ENCODE measurements at regions not wholly inside any gene's neighbourhood (a gene's known extent, or its start where the extent isn't known, plus 50 kb on each side); places are given as distances from the start of the nearest gene placed in this dataset.

DNA sequence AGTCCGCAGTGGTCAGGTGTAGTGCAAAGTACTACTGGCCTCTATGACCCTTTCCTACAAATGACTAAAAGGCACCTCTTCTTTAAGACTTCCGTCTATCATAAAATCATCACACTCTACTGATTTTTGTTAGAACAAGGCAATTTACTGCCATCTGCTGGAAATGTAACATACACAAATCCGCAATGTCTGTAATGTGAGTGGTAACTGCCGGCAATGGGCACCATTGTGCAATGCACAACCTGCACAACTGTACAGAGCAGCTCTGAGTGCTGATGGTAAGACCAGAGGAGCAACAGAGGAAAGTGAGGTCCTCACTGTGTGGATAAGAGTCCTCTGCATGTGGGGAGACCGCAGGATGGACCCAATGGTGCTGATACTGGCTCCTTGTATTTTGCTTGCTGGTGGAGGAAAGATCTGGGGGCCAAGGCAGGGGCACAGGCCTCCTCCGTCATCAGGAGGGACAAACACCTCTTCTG is 103.7 kb downstream of the ATPSCKMT start:
- Histone ChIP-seq H3K36me3 (ENCODE audit: control insufficient read depth in 4 of 4, insufficient read depth in 3 of 4, low read depth in 1 of 4, low read length in 3 of 4) (no peaks in the 10 kb centered on the region), H3K4me3 (ENCODE audit: low read depth in 1 of 3, low read length in 3 of 3) (no peak overlapping the region), H3K27me3 (ENCODE audit: control insufficient read depth in 4 of 4, insufficient read depth in 4 of 4, low read length in 3 of 4) (no peaks in the 10 kb centered on the region), H3K4me1 (ENCODE audit: control insufficient read depth in 4 of 4, insufficient read depth in 4 of 4, low read length in 3 of 4) (no peaks in the 10 kb centered on the region), H3K9me3 (ENCODE audit: control insufficient read depth in 4 of 4, low read length in 3 of 4) (no peaks in the 10 kb centered on the region), H3K27ac (ENCODE audit: low read depth in 1 of 2, low read length in 2 of 2) (no peak overlapping the region), H3K9ac (ENCODE audit: low read depth in 1 of 2, low read length in 2 of 2) (no peak overlapping the region)
- DNase-seq (ENCODE audit: low spot score): no peak
- WGBS: 83% methylated on average over 6 of the region's 6 CpGs
- TF ChIP-seq EGR1 (IDR thresholded peaks at IDR 0.05; ENCODE audit: low read depth in 2 of 2): no peak
- TF ChIP-seq JUND (IDR thresholded peaks at IDR 0.05): no peak
- TF ChIP-seq RAD21 (IDR thresholded peaks at IDR 0.05): peak; percentile 28 to 50
- TF ChIP-seq, protein P1, sequence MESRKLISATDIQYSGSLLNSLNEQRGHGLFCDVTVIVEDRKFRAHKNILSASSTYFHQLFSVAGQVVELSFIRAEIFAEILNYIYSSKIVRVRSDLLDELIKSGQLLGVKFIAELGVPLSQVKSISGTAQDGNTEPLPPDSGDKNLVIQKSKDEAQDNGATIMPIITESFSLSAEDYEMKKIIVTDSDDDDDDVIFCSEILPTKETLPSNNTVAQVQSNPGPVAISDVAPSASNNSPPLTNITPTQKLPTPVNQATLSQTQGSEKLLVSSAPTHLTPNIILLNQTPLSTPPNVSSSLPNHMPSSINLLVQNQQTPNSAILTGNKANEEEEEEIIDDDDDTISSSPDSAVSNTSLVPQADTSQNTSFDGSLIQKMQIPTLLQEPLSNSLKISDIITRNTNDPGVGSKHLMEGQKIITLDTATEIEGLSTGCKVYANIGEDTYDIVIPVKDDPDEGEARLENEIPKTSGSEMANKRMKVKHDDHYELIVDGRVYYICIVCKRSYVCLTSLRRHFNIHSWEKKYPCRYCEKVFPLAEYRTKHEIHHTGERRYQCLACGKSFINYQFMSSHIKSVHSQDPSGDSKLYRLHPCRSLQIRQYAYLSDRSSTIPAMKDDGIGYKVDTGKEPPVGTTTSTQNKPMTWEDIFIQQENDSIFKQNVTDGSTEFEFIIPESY (IDR thresholded peaks at IDR 0.05): no peak

DNA sequence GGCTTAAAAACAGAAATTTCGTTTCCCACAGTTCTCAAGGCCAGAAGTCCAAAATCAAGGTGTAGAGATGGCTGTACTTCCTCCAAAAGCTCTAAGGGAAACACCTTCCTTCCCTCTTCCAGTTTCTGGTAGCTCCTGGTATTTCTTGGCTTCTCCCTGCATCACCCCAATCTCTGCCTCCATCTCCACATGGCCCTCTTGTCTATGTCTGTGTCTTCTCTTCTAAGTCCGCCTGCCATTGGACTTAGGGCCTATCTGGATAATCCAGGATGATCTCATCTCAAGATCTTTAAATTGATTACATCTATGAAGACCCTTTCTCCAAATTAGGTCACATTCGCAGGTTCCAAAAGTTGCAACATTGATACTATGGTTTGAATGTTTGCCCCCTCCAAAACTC is 105.6 kb downstream of the ATPSCKMT start:
- no peaks in the 10 kb centered on the region for H3K27me3 ChIP-seq (ENCODE audit: control insufficient read depth in 4 of 4, insufficient read depth in 4 of 4, low read length in 3 of 4)
- H3K9ac ChIP-seq (ENCODE audit: low read depth in 1 of 2, low read length in 2 of 2): no peak overlapping the region
- H3K36me3 ChIP-seq (ENCODE audit: control insufficient read depth in 4 of 4, insufficient read depth in 3 of 4, low read depth in 1 of 4, low read length in 3 of 4): no peaks in the 10 kb centered on the region
- TF ChIP-seq YY1 (IDR thresholded peaks at IDR 0.05) (no peak), RAD21 (IDR thresholded peaks at IDR 0.05) (no peak), HNF4G (IDR thresholded peaks at IDR 0.05) (no peak), HNF4A (conservative IDR thresholded peaks at IDR 0.05) (no peak), SP1 (IDR thresholded peaks at IDR 0.05) (no peak), NR2F2 (IDR thresholded peaks at IDR 0.05) (no peak)
- TF ChIP-seq, protein P1 (IDR thresholded peaks at IDR 0.05): no peak
- no peak overlapping the region for H3K27ac ChIP-seq (ENCODE audit: low read depth in 1 of 2, low read length in 2 of 2)
- H3K4me1 ChIP-seq (ENCODE audit: control insufficient read depth in 4 of 4, insufficient read depth in 4 of 4, low read length in 3 of 4): no peaks in the 10 kb centered on the region
- no peaks in the 10 kb centered on the region for H3K9me3 ChIP-seq (ENCODE audit: control insufficient read depth in 4 of 4, low read length in 3 of 4)
- no peak overlapping the region for H3K4me3 ChIP-seq (ENCODE audit: low read depth in 1 of 3, low read length in 3 of 3)
- 84% methylated on average over 3 of the region's 3 CpGs for WGBS
- DNase-seq (ENCODE audit: low spot score): no peak

DNA sequence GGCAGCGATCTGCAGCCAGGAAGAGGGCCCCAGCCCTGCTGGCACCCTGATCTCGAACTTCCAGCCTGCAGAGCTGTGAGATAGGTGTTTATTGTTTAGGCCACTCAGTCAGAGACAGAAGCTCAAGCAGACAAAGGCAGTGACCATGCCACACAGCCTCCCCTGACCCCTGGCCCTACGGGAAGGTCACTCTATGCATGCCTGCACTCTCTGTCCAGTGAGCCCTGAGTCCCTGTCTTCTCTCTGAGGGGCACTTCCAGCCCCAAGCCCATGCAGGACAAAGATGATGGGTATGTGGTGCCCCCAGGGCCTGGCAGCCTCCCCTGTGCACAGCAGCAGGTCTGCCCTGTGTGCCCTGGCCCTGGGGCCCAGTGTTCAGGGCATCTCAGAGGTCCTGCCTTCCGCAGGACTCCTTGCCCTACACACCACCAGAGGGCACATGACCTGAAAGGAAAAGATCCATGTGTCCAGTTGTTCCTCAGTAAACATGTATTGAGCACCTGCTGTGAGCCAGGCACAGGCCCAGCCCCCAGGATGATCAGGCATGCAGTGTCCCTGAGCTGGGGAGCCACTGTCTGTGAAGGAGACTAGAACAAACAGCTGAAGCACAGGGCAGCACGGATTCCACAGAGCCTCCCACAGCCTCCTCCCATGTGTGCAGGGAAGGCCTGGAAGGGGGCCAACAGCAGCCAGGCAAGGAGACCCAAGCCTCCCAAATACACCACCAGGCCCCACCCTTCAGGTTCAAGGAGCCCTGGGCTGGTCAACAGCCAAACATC is 109.3 kb downstream of the ATPSCKMT start:
- TF ChIP-seq, protein P2, sequence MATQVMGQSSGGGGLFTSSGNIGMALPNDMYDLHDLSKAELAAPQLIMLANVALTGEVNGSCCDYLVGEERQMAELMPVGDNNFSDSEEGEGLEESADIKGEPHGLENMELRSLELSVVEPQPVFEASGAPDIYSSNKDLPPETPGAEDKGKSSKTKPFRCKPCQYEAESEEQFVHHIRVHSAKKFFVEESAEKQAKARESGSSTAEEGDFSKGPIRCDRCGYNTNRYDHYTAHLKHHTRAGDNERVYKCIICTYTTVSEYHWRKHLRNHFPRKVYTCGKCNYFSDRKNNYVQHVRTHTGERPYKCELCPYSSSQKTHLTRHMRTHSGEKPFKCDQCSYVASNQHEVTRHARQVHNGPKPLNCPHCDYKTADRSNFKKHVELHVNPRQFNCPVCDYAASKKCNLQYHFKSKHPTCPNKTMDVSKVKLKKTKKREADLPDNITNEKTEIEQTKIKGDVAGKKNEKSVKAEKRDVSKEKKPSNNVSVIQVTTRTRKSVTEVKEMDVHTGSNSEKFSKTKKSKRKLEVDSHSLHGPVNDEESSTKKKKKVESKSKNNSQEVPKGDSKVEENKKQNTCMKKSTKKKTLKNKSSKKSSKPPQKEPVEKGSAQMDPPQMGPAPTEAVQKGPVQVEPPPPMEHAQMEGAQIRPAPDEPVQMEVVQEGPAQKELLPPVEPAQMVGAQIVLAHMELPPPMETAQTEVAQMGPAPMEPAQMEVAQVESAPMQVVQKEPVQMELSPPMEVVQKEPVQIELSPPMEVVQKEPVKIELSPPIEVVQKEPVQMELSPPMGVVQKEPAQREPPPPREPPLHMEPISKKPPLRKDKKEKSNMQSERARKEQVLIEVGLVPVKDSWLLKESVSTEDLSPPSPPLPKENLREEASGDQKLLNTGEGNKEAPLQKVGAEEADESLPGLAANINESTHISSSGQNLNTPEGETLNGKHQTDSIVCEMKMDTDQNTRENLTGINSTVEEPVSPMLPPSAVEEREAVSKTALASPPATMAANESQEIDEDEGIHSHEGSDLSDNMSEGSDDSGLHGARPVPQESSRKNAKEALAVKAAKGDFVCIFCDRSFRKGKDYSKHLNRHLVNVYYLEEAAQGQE (IDR thresholded peaks at IDR 0.05): no peak
- TF ChIP-seq FOXA1 (IDR thresholded peaks at IDR 0.05): no peak
- TF ChIP-seq HNF4A (conservative IDR thresholded peaks at IDR 0.05): no peak
- TF ChIP-seq YY1 (IDR thresholded peaks at IDR 0.05): no peak
- no peak for TF ChIP-seq GABPA (IDR thresholded peaks at IDR 0.05 in 1 of 2, conservative IDR thresholded peaks at IDR 0.05 in 1 of 2)
- TF ChIP-seq TAF1 (conservative IDR thresholded peaks at IDR 0.05): no peak
- no peak for TF ChIP-seq JUND (IDR thresholded peaks at IDR 0.05)
- TF ChIP-seq RAD21 (IDR thresholded peaks at IDR 0.05): no peak
- Histone ChIP-seq H3K36me3 (ENCODE audit: control insufficient read depth in 4 of 4, insufficient read depth in 3 of 4, low read depth in 1 of 4, low read length in 3 of 4) (no peaks in the 10 kb centered on the region), H3K4me1 (ENCODE audit: control insufficient read depth in 4 of 4, insufficient read depth in 4 of 4, low read length in 3 of 4) (no peaks in the 10 kb centered on the region), H3K9me3 (ENCODE audit: control insufficient read depth in 4 of 4, low read length in 3 of 4) (no peaks in the 10 kb centered on the region), H3K9ac (ENCODE audit: low read depth in 1 of 2, low read length in 2 of 2) (no peak overlapping the region), H3K4me3 (ENCODE audit: low read depth in 1 of 3, low read length in 3 of 3) (no peak overlapping the region), H3K27me3 (ENCODE audit: control insufficient read depth in 4 of 4, insufficient read depth in 4 of 4, low read length in 3 of 4) (no peaks in the 10 kb centered on the region), H3K27ac (ENCODE audit: low read depth in 1 of 2, low read length in 2 of 2) (no peak overlapping the region)
- WGBS: 91% methylated on average over 5 of the region's 5 CpGs
- DNase-seq (ENCODE audit: low spot score): no peak
